HG03354 (cell line): ENCODE measurements at regions not wholly inside any gene's neighbourhood (a gene's known extent, or its start where the extent isn't known, plus 50 kb on each side); places are given as distances from the start of the nearest gene placed in this dataset.

ENCODE experiments used
- ATAC-seq: cut with Tn5 transposase; IDR thresholded peaks from one replicate; pipeline ENCODE4 v1.9.1; 2021; ENCODE audit warnings: mild to moderate bottlenecking; ENCODE audit not compliant: unreplicated experiment, poor library complexity, severe bottlenecking

DNA sequence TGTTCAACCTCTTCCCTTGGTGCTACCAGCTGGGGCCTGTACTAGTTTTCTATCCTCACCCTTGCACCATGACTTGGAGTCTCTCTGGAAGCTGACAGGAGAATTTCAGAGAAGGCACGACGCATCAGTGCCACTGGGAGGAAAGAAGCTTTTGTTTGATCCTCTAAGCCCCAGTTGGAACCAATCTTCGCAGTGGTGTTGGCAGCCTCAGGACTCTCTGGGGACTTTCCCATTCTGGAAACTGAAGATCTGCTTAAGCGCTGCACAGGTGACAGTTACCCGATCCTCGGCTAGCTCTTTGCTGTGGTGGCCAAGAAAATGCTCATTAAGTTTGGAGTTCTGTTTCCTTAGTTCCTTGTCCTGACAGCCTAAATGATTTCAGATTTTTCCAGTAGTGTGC lies 222.3 kb downstream of the RHOU start:
- no peak for ATAC-seq

DNA sequence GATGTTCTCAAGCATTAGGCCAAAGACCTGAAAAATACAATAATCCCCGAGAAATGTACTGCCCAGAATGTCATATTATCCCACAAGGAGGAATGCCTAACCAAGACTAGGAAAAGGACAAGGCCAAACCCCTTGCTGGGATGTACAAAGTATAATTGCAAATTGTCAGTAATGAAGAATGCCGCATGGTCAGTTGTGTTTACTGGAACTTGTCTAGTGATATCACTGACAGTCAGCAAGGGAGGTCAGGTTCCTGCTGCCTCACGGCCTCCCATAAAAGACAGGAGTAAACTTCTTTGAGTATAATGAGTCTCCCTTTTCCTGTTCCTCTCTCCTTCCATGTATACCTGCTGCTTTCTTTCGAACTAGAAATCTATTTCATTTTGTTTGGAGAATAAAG lies 222.8 kb downstream of the RHOU start:
- ATAC-seq: no peak

DNA sequence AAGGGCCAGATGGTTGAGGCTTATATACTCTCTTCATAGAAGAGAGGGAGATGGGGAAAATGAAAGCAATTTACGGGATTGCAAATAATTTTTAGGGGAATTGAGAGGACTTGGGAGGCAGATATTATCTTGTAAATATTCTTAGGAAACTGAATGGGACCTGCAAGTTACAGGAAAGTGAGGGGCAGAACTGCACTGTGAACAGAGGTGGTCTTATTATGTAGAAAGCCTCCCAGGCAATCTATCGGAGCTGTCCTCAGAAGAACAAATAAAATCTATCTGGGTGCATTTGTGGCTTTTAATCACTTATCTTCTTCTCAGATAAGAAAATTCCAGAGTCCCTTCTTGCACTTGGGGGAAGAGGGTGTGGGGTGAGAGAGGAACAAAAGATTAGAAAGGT lies 223.5 kb downstream of the RHOU start:
- no peak for ATAC-seq

DNA sequence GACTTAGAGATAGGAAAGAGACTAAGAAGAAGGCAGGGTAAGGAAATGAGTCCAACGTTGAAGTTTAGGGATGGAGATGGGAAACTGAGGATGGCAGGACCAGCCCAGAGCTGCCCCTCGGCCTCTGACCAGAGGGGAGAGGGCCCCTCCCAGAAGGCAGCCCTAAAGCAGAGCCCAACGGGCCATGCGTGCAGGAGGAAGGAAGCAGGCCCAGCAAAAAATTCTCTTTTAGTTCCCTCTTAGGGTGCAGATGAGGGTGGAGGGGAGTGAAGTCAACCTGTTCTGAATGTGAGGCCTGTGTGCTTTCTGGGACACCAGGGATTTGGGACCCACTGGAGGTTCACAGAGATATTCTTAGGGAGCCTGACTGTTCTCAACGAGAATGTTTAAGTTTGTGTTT lies 225.4 kb downstream of the RHOU start:
- ATAC-seq: no peak

DNA sequence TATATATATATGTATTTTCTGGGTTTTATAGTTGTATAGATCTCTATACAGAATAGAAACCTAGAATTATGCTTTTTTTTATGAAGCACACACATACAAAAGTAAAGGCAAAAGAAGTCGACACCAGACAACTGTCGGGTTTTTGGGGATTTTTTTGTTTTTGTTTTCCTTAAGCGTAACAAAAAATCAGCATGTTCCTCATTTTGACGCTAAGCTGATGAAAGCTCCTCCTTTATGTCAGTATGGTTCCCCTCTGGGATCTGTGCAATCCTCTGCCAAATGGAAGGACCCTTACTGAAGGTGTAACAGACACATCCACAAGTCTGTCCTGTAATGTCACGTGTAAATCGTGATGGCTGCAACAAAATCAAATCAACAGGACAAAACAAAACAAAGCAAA lies 226.2 kb downstream of the RHOU start:
- ATAC-seq: no peak

DNA sequence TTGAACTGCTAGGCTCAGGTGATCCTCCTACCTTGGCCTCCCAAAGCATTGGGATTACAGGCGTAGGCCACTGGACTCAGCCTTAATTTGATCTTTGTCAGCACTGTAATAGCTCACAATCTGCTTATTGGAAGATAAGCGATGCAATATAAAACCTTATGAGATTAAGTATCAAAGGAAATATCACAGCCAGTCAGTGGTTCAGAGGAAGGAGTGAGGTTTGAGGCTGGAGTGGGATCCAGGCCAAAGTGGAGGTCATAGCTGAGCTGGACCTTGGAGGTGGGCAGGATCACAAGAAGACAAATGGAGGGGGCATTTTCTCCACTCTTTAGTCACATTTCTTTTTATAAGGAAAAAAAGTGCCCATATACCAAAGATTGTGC lies 228.5 kb downstream of the RHOU start:
- ATAC-seq: no peak

DNA sequence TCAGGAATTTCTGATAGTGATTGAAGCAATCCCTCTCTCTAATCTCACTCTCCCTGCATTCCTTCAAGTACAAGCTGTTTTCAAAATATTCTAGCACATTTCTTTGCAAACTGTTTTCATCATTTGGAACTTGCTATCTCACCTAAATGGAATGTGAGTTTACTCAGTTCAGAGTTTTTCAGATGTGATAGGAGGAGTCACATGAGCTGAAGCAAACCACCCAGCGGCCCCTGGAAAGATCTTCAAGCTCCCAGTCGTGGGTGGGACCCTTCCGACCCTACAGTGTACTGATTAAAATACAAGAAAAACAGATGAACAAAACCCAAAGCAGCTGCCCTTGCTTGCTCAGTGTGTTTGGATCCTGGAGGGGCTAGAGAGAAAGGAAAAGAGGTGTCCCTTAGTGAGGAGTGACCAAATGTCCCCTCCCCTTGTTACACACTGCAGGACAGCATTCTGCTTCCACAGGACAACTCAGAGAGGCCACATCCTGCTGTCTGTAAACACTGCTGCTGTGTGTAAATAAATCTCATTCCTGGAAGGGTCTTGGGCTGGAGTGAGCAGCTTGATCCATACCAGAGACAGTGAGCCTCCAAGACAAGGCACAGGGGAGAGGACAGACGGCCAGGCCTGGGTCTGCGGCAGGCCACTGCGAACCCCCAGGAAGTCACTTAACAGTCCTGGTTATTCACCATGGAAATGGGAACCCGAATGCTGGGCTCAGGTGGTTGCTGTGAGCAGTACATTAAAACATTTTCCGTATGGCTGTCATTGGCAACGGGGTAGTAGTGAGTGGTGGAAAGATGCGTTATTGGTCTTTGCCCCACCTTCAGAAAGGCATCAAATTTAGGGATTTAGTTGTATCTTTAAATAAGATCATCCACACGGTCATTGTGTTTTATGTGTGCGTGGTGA lies 229.2 kb downstream of the RHOU start:
- ATAC-seq: no peak

DNA sequence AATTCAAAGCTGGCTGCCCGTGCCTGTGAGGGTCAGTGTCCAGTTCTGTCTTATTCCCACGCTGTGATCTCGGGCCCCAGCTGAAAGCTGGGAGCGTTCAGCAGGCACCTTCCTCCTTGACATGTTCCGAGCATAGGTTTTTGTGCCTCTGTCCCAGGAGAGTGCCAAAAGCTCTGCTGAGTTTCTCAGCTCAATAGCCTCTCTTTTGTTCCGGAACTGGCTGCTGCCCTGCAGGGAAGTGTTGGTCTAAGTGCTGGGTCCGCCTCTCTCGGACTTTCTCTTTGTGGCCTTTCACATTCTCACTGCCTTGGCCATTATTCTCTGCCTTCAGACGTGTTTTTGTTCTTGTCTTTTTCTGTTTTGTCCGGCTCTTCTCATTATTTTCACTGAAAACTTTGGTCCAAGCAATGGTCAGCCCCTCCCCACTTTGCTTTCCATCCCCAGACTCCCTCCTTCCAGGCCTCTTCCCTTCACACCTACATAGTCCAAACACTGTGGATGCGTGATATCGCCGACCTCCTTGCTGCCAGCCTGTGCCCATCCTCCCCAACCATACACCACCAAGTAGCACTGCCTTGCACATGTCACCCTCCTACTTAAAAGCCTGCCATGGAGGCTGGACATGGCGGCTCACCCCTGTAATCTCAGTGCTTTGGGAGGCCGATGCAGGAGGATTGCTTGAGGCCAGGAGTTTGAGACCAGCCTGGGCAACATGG lies 233.8 kb downstream of the RHOU start:
- no peak for ATAC-seq

DNA sequence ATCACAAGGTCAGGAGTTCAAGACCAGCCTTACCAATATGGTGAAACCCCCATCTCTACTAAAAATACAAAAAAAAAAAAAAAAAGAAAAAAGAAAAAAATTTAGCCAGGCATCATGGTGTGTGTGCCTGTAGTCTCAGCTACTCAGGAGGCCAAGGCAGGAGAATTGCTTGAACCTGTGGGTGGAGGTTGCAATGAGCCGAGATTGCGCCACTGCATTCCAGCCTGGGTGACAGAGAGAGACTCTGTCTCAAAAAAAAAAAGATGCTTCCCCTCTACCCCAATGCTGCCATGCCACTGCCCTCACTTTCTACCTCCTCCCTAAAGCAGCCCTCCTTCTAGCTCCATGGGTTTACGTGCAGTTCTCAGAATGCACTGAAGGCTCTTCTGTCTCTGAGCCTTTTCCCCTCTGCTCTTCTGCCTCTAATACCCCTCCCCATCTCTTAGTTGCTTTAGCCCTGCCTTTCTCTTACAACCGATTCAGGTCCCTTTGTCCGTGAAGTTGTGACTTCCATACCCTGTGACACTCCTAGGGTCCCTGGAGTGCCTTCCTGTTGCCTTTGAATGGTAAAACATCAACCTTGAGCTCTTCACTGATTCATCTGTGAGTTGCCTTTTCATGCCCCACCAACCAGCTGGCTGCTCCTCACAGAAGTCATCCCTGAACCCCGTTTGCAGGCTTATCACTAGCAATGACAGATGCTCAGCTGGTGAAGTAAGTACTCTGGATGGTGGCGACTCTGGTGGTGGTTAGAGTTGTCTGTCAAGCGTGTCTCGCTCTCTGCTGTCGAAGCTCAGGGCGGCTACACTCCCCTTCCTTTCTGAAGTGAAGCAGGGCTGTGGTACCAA lies 234.9 kb downstream of the RHOU start:
- ATAC-seq: no peak

DNA sequence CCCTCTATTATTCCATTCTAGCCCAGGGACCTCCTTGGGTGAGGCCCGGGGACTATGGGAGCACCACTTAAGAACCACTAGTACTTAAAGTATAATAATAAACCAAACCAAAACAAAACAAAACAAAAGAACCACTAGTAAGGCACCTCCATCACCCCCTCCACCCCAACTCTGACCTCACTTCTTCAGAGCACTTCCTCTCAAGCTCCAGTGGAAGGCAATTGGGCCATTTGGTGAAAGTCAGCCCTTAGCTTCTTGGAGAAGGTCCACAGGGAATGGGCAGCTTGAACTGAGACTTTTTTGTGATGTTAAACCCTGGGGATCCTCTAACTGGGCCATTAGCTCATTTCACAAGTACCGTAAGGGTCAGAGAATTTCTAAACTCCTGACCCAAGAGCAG lies 237.3 kb downstream of the RHOU start:
- ATAC-seq: no peak

DNA sequence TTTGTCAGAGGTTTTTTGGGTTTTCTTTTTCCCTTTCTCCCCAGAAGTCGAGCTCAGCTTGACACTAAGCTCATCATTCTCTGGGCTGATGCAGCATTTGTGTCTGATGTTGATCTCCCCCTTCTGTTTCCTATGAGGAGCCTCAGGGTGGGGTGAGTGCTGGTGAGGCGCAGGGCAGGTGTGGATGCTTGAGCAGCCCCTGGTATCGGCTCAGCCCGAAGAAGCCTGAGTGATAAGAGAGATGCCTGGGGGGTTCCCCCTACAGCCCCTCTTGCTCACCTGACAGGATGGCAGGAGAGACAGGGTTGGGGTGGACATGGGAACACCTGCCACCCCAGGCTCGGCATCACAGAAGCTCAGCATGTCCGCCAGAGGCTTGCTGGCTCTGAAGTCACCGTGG lies 239.0 kb downstream of the RHOU start:
- no peak for ATAC-seq

DNA sequence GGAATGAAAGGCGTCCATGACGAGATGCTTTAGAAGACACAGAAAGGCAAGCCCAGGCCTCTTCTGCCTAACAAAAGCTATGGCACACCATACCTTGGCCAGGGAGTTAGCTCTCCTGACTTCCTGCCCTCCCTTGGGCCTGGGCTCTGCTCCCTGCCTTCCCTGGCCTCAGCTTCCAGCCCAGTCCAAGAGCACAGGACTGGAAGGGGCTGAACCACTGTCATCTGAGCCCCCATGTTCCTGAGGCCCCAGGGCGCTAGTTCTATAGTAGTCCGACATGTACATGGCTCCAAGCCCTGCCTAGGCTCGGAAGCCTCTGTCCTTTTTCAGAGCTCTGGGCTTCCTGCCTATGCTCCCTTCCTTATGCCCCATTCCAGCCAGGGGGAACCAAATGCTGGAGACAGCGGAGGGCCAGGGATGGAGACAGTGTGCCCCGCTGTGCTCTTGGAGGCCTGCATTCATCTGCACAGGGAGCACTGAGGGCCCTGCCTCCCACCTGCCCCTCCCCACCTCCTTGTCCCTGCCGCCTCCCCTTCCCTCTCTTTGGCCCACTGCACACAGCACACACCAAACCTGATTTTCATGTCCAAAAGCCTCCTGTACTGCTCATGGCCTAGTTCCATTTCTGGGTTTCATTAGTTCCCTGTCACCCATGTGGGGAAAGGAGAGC lies 240.1 kb downstream of the RHOU start:
- ATAC-seq: no peak

DNA sequence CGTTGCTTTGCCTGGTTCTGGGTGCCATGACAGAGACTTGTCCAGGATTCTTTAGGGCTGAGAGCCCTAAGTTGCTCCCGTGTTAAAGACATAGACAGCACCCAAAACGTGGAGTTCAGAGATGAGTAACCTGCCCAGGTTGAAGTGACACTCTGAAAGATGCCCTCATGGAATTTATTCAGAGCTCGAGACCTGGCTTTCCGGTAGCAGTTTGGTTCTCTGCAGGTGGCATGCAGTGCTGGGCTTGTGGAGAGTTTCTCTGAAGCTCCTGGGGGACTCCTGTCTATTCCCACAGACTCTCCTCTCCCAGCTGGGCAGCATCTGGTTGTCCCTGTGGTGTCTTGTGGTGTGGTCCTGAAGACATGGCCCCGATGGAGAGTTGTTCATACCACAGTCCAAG lies 241.0 kb downstream of the RHOU start:
- ATAC-seq: no peak

DNA sequence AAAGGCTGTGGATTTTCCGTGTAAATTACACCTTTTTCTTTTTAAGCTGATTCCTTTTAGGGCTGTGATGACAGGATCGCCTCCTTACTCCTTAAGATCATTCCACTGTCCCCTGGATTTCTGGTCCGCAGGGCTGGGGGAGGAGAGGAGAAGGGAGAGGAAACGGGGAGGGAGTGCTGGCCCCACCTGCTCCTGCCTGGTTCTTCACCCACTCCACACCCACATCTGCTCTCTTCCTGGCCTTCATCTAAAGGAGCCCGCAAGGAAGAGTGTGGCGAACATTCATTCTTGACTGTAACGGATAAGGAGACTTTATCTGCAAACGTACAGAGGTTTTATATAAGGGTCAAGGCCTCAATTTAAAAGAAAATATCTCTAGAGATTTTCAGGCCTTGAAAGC lies 242.0 kb downstream of the RHOU start:
- ATAC-seq: no peak

DNA sequence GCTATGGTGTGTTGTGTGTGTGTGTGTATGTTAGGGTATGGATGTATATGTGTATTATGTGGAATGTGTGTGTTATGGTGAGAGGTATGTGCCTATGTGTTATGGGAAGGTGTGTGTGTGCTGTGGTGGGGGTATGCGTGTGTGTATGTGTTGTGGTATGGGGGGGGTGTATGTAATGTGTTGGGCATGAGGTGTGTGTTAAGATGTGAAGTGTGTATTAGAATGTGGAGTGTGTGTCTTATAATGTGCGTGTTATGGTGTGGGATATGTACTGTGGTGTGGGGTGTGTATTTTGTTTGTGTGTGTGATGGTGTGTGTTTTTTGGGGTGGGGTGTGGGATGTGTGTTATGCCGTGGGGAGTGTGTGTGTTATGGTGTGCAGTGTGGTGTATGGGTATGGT lies 242.5 kb downstream of the RHOU start:
- no peak for ATAC-seq

DNA sequence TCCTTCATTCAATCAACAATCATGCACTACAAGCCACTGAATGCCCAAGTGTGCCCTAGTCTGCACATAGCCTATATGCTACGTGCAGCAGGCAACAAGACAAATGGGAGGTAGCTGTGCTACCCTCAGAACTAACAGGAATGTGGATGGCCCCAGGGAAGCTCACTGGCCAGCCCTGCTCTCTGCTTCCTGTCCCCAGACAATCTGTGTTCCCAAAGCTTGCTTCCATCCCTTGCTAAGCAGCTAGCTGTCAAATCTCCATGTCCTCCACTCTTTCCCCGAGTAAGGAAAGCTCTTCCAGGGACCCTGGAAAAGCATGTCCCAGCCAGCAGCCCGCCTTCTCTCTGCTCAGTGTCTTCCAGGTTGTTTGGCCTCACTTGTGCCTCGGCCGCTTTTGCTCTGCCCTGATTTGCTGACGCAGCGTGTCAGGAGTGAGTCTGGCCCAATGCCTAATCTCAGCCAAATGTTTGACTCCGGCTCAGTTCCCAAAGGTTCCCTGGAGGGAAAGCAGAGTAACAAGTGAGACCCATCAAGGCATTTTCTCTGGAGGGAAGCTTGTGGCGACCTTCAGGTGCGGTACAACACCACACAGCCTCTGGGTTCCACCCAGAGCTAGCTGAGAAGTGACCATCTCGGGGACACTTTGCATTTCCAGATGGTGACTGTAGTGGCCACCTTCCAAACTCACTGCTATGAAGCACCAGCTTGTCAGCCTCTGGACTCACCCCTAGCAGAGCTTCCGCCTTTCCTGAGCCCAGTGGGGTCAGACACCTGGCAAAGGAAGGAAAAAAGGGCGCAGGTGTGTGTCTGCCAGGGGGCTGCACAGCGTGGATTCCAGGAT lies 243.4 kb downstream of the RHOU start:
- ATAC-seq: no peak

DNA sequence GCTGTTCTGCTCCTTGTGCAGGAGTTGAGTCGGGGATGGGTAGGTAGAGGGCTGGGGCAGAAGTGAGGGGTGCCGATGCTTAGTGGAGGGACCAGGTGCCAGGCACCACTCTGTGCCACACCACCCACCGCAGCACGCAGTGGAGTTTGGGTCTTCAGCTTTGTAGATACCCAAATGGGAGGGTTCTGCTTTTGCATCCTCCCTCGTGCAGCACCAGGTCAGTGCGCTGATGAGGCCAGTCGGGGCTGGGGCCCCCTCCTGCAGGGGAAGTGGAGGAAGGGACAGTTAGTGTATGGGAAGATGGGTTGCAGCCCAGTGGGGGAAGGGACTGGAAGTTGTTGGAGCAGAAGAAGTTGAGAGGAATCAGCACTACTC lies 244.0 kb downstream of the RHOU start:
- no peak for ATAC-seq

DNA sequence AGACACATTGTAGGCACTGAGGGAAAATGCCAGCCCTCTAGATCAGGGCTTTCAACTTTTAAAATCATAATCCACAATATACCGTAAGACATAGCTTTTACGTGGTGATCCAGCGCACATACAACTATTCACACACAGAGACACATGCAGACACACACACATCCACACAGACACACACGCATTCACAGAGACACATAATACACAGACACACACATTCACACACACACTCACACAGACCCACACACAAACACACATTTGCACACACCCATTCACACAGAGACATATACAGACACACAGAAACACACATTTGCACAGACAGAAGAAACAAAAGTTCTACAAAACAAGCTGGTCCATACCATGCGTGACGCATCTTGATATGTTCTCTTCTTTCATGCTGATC lies 244.5 kb downstream of the RHOU start:
- ATAC-seq: no peak

DNA sequence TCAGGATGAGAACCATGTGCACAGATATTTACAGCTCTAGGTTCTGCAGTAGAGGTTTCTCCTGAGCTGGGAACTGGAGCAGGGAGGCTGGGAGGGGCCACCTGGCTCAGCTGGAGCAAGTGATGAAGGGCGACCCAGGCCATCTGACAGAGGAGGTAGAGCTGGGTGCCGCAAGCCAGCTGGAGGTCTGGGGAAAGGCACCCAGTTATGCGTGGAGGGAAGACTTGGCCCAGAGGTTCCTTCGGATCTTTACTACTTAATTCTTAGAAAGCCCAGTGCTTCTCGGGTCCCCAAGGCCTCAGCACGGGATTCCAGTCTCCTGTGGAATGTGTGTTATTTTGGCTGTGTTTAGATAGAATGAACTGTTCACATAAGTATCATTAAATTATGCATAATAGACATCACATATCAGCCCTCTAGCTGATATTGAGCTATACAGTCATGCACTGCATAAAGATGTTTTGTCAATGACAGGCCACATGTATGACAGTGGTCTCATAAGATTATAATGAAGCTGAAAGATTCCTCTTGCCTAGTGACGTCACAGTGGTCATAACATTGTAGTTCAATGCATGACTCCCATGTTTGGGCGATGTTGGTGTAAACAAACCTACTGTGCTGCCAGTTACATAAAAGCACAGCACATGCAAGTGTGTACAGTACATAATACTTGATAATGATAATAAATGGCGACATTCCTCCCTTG lies 245.1 kb downstream of the RHOU start:
- no peak for ATAC-seq
